ENCODE measurements at regions not wholly inside any gene's neighbourhood (a gene's known extent, or its start where the extent isn't known, plus 50 kb on each side); places are given as distances from the start of the nearest gene placed in this dataset.
"Not testable (repeated sequence)": the region's sequence is repeated elsewhere in the genome, so short reads cannot be mapped to it uniquely, and the experiment has no call there.

DNA sequence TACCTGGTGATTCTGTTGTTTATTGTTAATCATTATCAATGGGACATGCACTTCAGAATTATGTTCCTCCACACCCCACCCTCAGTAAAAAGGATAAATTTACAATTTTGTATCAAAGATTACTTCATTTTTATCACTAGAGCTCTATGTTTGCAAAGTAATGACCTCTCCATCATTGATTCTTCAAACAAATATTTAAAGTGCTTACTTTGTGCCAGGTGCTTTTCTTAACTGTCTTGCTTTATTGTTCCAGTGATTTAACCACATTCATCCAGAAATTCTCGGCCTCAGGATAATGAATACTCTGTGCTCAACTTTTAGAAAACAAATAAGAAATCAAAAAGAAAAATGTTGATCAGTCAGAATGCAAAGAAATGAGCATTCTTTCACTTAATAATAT lies 144.9 kb upstream of the FOXP2 start:
- BruUV-seq (replicated peaks): no TSS peak
- POLR2A ChIA-PET: interaction anchor here (0.6 kb wide), 1 partner anchor 1963 kb away, joined by 3 read pairs; no protein-coding TSS in a partner anchor
- Mint-ChIP-seq H3K27ac (ENCODE audit: low read depth, unreplicated experiment) (no peak overlapping the region), H3K4me1 (ENCODE audit: insufficient read depth, unreplicated experiment) (no peaks in the 10 kb centered on the region), H3K4me3 (ENCODE audit: unreplicated experiment) (no peak overlapping the region), H3K36me3 (ENCODE audit: insufficient read depth, unreplicated experiment) (no peaks in the 10 kb centered on the region), H3K9me3 (ENCODE audit: unreplicated experiment) (no peaks in the 10 kb centered on the region), H3K27me3 (ENCODE audit: insufficient read depth, unreplicated experiment) (peaks cover 51% of the 10 kb centered on the region)
- no peak for DNase-seq (ENCODE audit: unreplicated experiment)
- CTCF ChIA-PET: no interaction called here
- TF ChIP-seq, protein P1, sequence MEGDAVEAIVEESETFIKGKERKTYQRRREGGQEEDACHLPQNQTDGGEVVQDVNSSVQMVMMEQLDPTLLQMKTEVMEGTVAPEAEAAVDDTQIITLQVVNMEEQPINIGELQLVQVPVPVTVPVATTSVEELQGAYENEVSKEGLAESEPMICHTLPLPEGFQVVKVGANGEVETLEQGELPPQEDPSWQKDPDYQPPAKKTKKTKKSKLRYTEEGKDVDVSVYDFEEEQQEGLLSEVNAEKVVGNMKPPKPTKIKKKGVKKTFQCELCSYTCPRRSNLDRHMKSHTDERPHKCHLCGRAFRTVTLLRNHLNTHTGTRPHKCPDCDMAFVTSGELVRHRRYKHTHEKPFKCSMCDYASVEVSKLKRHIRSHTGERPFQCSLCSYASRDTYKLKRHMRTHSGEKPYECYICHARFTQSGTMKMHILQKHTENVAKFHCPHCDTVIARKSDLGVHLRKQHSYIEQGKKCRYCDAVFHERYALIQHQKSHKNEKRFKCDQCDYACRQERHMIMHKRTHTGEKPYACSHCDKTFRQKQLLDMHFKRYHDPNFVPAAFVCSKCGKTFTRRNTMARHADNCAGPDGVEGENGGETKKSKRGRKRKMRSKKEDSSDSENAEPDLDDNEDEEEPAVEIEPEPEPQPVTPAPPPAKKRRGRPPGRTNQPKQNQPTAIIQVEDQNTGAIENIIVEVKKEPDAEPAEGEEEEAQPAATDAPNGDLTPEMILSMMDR (IDR thresholded peaks at IDR 0.05; ENCODE audit: unreplicated experiment): no peak
- intact Hi-C loops (cut with micrococcal nuclease): no loop called here

DNA sequence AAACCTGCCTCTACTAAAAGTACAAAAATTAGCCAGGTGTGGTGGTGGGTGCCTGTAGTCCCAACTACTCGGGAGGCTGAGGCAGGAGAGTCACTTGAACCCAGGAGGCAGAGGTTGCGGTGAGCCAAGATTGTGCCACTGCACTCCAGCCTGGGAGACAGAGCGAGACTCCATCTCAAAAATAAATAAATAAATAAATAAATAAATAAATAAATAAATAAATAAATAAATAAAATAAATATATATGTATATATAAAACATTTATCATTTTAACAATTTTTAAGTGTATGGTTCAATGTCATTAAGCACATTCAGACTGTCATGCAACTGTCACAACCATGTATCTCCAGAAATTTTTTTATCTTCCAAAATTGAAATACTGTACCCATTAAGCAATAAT lies 147.1 kb upstream of the FOXP2 start:
- BruUV-seq (replicated peaks); CTCF ChIA-PET: not testable (repeated sequence)

DNA sequence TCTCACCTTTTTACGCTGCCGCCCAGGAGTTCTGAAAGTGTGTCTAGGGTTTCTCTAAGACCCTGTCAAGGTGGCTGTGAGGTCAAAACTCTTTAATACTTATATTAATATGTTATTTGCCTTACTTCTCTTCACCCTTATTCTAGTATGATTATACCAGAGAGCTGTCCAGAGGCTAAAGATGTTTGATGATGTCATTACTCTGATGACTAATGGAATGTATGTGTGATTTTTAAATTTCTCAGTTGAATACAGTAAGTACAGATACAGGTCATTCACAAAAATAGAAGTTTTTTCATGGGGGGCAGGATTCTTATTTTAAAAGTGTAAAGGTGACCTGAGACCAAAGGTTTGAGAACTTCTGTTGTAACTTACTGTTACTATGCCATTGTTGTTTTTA lies 150.6 kb upstream of the FOXP2 start:
- H3K27ac Mint-ChIP-seq (ENCODE audit: low read depth, unreplicated experiment): no peak overlapping the region
- ChIA-PET CTCF (no interaction called here), POLR2A (no interaction called here)
- H3K36me3 Mint-ChIP-seq (ENCODE audit: insufficient read depth, unreplicated experiment): no peaks in the 10 kb centered on the region
- BruUV-seq (replicated peaks): no TSS peak
- H3K9me3 Mint-ChIP-seq (ENCODE audit: unreplicated experiment): no peaks in the 10 kb centered on the region
- intact Hi-C loops (cut with micrococcal nuclease): no loop called here
- TF ChIP-seq, protein P1 (IDR thresholded peaks at IDR 0.05; ENCODE audit: unreplicated experiment): no peak
- H3K4me3 Mint-ChIP-seq (ENCODE audit: unreplicated experiment): no peak overlapping the region
- H3K4me1 Mint-ChIP-seq (ENCODE audit: insufficient read depth, unreplicated experiment): no peaks in the 10 kb centered on the region
- H3K27me3 Mint-ChIP-seq (ENCODE audit: insufficient read depth, unreplicated experiment): peaks cover 59% of the 10 kb centered on the region
- DNase-seq (ENCODE audit: unreplicated experiment): no peak

More for the DNA sequence above, 147.1 kb upstream of the FOXP2 start:
- H3K27ac Mint-ChIP-seq (ENCODE audit: low read depth, unreplicated experiment); H3K4me1 Mint-ChIP-seq (ENCODE audit: insufficient read depth, unreplicated experiment); H3K36me3 Mint-ChIP-seq (ENCODE audit: insufficient read depth, unreplicated experiment); H3K4me3 Mint-ChIP-seq (ENCODE audit: unreplicated experiment); intact Hi-C loops (cut with micrococcal nuclease); H3K9me3 Mint-ChIP-seq (ENCODE audit: unreplicated experiment); DNase-seq (ENCODE audit: unreplicated experiment); POLR2A ChIA-PET: not testable (repeated sequence)
- H3K27me3 Mint-ChIP-seq (ENCODE audit: insufficient read depth, unreplicated experiment): peaks cover 51% of the 10 kb centered on the region

DNA sequence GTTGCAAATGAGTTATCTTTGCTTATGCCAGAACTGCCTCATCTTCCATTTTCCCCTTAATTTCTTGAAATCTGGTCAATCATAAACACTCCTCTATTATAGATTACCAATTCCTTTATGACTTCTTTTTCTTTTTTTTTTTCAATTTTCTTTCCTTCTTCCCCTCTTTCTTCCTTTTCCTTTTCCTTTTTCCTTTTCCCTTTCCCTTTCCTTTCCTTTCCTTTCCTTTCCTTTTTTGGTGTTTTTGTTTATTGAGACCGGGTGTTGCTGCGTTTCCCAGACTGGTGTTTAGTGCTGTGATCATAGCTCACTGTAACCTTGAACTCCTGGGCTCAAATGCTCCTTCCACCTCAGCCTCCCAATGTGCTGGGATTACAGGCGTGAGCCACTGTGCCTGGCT lies 151.4 kb upstream of the FOXP2 start:
- DNase-seq (ENCODE audit: unreplicated experiment): no peak
- no TSS peak for BruUV-seq (replicated peaks)
- no peak overlapping the region for H3K27ac Mint-ChIP-seq (ENCODE audit: low read depth, unreplicated experiment)
- H3K27me3 Mint-ChIP-seq (ENCODE audit: insufficient read depth, unreplicated experiment): peaks cover 63% of the 10 kb centered on the region
- ChIA-PET CTCF (no interaction called here), POLR2A (no interaction called here)
- TF ChIP-seq, protein P1 (IDR thresholded peaks at IDR 0.05; ENCODE audit: unreplicated experiment): no peak
- H3K36me3 Mint-ChIP-seq (ENCODE audit: insufficient read depth, unreplicated experiment): no peaks in the 10 kb centered on the region
- H3K9me3 Mint-ChIP-seq (ENCODE audit: unreplicated experiment): no peaks in the 10 kb centered on the region
- no peak overlapping the region for H3K4me3 Mint-ChIP-seq (ENCODE audit: unreplicated experiment)
- intact Hi-C loops (cut with micrococcal nuclease): no loop called here
- H3K4me1 Mint-ChIP-seq (ENCODE audit: insufficient read depth, unreplicated experiment): no peaks in the 10 kb centered on the region

DNA sequence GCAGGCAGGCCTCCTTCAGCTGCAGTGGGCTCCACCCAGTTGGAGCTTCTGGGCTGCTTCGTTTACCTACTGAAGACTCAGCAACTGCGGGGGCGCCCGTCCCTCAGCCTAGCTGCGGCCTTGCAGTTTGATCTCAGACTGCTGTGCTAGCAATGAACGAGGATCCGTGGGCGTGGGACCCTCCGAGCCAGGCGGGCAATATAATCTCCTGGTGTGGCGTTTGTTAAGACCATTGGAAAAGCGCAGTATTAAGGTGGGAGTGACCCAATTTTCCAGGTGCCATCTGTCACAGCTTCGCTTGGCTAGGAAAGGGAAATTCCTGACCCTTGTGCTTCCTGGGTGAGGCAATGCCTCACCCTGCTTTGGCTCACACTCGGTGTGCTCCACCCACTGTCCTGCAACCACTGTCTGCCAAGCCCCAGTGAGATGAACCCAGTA lies 159.2 kb upstream of the FOXP2 start:
- H3K9me3 Mint-ChIP-seq (ENCODE audit: unreplicated experiment): no peaks in the 10 kb centered on the region
- POLR2A ChIA-PET: no interaction called here
- H3K27me3 Mint-ChIP-seq (ENCODE audit: insufficient read depth, unreplicated experiment): peaks cover 62% of the 10 kb centered on the region
- no peak for DNase-seq (ENCODE audit: unreplicated experiment)
- H3K36me3 Mint-ChIP-seq (ENCODE audit: insufficient read depth, unreplicated experiment): no peaks in the 10 kb centered on the region
- intact Hi-C loops (cut with micrococcal nuclease): no loop called here
- H3K4me3 Mint-ChIP-seq (ENCODE audit: unreplicated experiment): no peak overlapping the region
- CTCF ChIA-PET: no interaction called here
- H3K27ac Mint-ChIP-seq (ENCODE audit: low read depth, unreplicated experiment): no peak overlapping the region
- no TSS peak for BruUV-seq (replicated peaks)
- no peaks in the 10 kb centered on the region for H3K4me1 Mint-ChIP-seq (ENCODE audit: insufficient read depth, unreplicated experiment)
- TF ChIP-seq, protein P1 (IDR thresholded peaks at IDR 0.05; ENCODE audit: unreplicated experiment): no peak
